ENCODE measurements at regions not wholly inside any gene's neighbourhood (a gene's known extent, or its start where the extent isn't known, plus 50 kb on each side); places are given as distances from the start of the nearest gene placed in this dataset.

DNA sequence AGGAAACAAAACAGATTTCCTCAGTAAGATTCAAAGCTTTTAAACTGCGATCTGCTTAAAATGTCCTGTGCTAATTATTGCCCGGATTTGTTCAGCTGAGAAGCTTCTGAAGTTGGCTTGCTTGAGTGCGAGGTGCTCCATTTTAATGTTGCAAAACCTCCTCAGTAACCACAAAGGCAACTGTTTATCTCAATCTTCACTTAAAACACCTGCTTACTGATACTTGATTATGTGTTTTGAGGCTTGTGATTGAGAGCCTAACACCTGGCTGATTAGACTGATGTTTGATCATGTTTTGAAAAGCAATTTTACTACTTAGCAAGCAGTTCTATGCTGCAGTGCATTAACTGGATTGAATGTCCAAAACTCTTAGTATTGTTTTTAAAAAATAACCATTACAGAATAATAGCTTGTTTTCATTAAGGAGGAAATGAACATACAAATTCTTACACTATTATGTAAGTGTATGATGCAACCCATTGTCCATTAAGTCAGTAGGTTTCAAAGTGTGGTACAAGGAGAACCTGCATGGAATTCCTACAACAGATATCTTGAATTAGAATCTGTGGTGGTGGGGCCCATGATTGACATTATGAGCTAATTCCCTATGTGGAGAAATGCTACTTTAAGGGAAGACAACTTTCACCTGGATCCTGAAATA, 96.9 kb upstream of the FAM180A start:
- no peaks in the 10 kb centered on the region for H3K36me3 ChIP-seq (ENCODE audit: control insufficient read depth, insufficient read depth, low read length)
- DNase-seq (ENCODE audit: low read depth): no peak
- no peaks in the 10 kb centered on the region for H3K27me3 ChIP-seq (ENCODE audit: control insufficient read depth, insufficient read depth, low read length)
- no peak overlapping the region for H3K4me3 ChIP-seq (ENCODE audit: low read depth, low read length)
- no peak for FAIRE-seq
- TF ChIP-seq, protein P1, sequence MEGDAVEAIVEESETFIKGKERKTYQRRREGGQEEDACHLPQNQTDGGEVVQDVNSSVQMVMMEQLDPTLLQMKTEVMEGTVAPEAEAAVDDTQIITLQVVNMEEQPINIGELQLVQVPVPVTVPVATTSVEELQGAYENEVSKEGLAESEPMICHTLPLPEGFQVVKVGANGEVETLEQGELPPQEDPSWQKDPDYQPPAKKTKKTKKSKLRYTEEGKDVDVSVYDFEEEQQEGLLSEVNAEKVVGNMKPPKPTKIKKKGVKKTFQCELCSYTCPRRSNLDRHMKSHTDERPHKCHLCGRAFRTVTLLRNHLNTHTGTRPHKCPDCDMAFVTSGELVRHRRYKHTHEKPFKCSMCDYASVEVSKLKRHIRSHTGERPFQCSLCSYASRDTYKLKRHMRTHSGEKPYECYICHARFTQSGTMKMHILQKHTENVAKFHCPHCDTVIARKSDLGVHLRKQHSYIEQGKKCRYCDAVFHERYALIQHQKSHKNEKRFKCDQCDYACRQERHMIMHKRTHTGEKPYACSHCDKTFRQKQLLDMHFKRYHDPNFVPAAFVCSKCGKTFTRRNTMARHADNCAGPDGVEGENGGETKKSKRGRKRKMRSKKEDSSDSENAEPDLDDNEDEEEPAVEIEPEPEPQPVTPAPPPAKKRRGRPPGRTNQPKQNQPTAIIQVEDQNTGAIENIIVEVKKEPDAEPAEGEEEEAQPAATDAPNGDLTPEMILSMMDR (IDR thresholded peaks at IDR 0.05; ENCODE audit: insufficient read depth, low read length, severe bottlenecking): no peak

DNA sequence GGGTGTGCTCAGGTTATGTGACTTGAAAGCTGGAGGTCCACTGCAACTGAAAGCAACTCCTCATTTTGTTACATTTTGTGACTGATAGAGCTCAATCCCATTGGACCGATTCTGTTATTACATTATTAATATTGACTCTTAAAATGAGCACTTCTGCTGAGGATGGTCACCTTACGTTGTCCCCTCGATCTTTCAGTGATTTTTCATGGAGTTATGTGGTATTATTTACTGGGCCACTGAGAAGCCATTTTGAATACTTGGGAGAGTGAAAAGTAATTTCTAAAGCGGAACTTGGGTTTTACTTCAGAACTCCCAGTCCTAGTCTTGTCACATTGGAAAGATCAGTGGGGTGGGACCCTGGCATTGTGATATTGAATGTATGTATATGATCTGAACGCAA, 96.3 kb upstream of the FAM180A start:
- Histone ChIP-seq H3K36me3 (ENCODE audit: control insufficient read depth, insufficient read depth, low read length) (no peaks in the 10 kb centered on the region), H3K27me3 (ENCODE audit: control insufficient read depth, insufficient read depth, low read length) (no peaks in the 10 kb centered on the region), H3K4me3 (ENCODE audit: low read depth, low read length) (no peak overlapping the region)
- FAIRE-seq: no peak
- TF ChIP-seq, protein P1 (IDR thresholded peaks at IDR 0.05; ENCODE audit: insufficient read depth, low read length, severe bottlenecking): no peak
- no peak for DNase-seq (ENCODE audit: low read depth)

- no peaks in the 10 kb centered on the region for H3K27me3 ChIP-seq (ENCODE audit: control insufficient read depth, insufficient read depth, low read length)
- no peak overlapping the region for H3K4me3 ChIP-seq (ENCODE audit: low read depth, low read length)
- FAIRE-seq: no peak
- TF ChIP-seq, protein P1 (IDR thresholded peaks at IDR 0.05; ENCODE audit: insufficient read depth, low read length, severe bottlenecking): no peak
- H3K36me3 ChIP-seq (ENCODE audit: control insufficient read depth, insufficient read depth, low read length): no peaks in the 10 kb centered on the region
- DNase-seq (ENCODE audit: low read depth): no peak
These were observed 94.6 kb upstream of the FAM180A start for GRCh38 chr7:135843214-135843613.

GRCh38 chr7:135842446-135843179, 94.0 kb upstream of the FAM180A start:
- H3K4me3 ChIP-seq (ENCODE audit: low read depth, low read length): no peak overlapping the region
- FAIRE-seq: no peak
- H3K36me3 ChIP-seq (ENCODE audit: control insufficient read depth, insufficient read depth, low read length): no peaks in the 10 kb centered on the region
- no peaks in the 10 kb centered on the region for H3K27me3 ChIP-seq (ENCODE audit: control insufficient read depth, insufficient read depth, low read length)
- TF ChIP-seq, protein P1 (IDR thresholded peaks at IDR 0.05; ENCODE audit: insufficient read depth, low read length, severe bottlenecking): no peak
- no peak for DNase-seq (ENCODE audit: low read depth)

GRCh38 chr7:135840591-135840990, 92.0 kb upstream of the FAM180A start:
- no peak for FAIRE-seq
- Histone ChIP-seq H3K27me3 (ENCODE audit: control insufficient read depth, insufficient read depth, low read length) (no peaks in the 10 kb centered on the region), H3K4me3 (ENCODE audit: low read depth, low read length) (no peak overlapping the region), H3K36me3 (ENCODE audit: control insufficient read depth, insufficient read depth, low read length) (no peaks in the 10 kb centered on the region)
- TF ChIP-seq, protein P1 (IDR thresholded peaks at IDR 0.05; ENCODE audit: insufficient read depth, low read length, severe bottlenecking): no peak
- DNase-seq (ENCODE audit: low read depth): no peak

Measured in bronchial epithelial cell (primary cell).